GM23248 (cell line): ENCODE measurements at regions not wholly inside any gene's neighbourhood (a gene's known extent, or its start where the extent isn't known, plus 50 kb on each side); places are given as distances from the start of the nearest gene placed in this dataset.

Source experiments
- EZH2 ChIP-seq: fragments of 200-600 bp; sonication (generic); IDR thresholded peaks from 2 replicates; pipeline ENCODE4 v1.6.1; 2018; ENCODE audit warnings: antibody characterized with exemption, mild to moderate bottlenecking; ENCODE audit not compliant: insufficient read depth, poor library complexity, severe bottlenecking
- EZH2phosphoT487 ChIP-seq: fragments of 200-600 bp; sonication (generic); IDR thresholded peaks from 2 replicates; pipeline ENCODE4 v1.6.1; 2018; ENCODE audit warnings: antibody characterized with exemption, moderate library complexity, mild to moderate bottlenecking, low read depth; ENCODE audit not compliant: insufficient read depth

GRCh38 chr13:89695343-89696257 lies 1651.9 kb upstream of the MIR17HG start:
- TF ChIP-seq EZH2phosphoT487 (no peak), EZH2 (no peak)
